NCI-H69 (cell line): ENCODE measurements at regions not wholly inside any gene's neighbourhood (a gene's known extent, or its start where the extent isn't known, plus 50 kb on each side); places are given as distances from the start of the nearest gene placed in this dataset.

Experiments
- DNase-seq: peaks from one replicate; lab custom pipeline; 2025; lab: John Stamatoyannopoulos, UW

GRCh38 chr2:188919824-188920223, 54.3 kb upstream of the COL3A1 start:
- no peak for DNase-seq

GRCh38 chr2:188922191-188922590, 52.0 kb upstream of the COL3A1 start:
- no peak for DNase-seq
